A673 (cell line): ENCODE measurements at regions not wholly inside any gene's neighbourhood (a gene's known extent, or its start where the extent isn't known, plus 50 kb on each side); places are given as distances from the start of the nearest gene placed in this dataset.

Experiments used
- BruUV-seq: library from RNA; stranded (reverse); fragments of 400-500 nt; replicated peaks from 2 replicates; lab custom pipeline; 2021; lab: Mats Ljungman, UMichigan
- CTCF ChIA-PET: fragments of 300-600 bp; sonication (Branson Sonifier 250); formaldehyde crosslinking; loops from one replicate; lab custom pipeline; 2022; ENCODE audit warnings: antibody characterized with exemption; lab: Charles Lee
- POLR2A ChIA-PET: fragments of 300-600 bp; sonication (Branson Sonifier 250); formaldehyde crosslinking; loops from one replicate; lab custom pipeline; 2022; ENCODE audit warnings: antibody characterized with exemption; ENCODE audit not compliant: low non-redundant PET; lab: Charles Lee
- DNase-seq: peaks from one replicate; pipeline ENCODE4 v3.0.0-alpha.2; 2015; ENCODE audit warnings: low spot score
- H3K27ac ChIP-seq: fragments of 200-600 bp; sonication (generic); 2 replicates; pipeline ENCODE4 v1.5.1; 2016; ENCODE audit warnings: mixed run types, low read depth, mild to moderate bottlenecking, mixed read lengths, antibody characterized with exemption, low read length; ENCODE audit not compliant: poor library complexity, severe bottlenecking
- H3K27me3 ChIP-seq: fragments of 200-600 bp; sonication (generic); replicated peaks from 2 replicates; pipeline ENCODE4 v1.6.1; 2017; ENCODE audit warnings: mixed run types, low read depth, mild to moderate bottlenecking, mixed read lengths, antibody characterized with exemption, low read length; ENCODE audit not compliant: insufficient read depth, poor library complexity
- H3K36me3 ChIP-seq: fragments of 200-600 bp; sonication (generic); 2 replicates; pipeline ENCODE4 v1.6.1; 2016; ENCODE audit warnings: mixed run types, mild to moderate bottlenecking, mixed read lengths, antibody characterized with exemption, low read length; ENCODE audit not compliant: insufficient read depth, poor library complexity, severe bottlenecking
- H3K4me1 ChIP-seq: fragments of 200-600 bp; sonication (generic); 2 replicates; pipeline ENCODE4 v1.6.1; 2017; ENCODE audit warnings: mixed run types, mild to moderate bottlenecking, mixed read lengths, antibody characterized with exemption, low read length; ENCODE audit not compliant: insufficient read depth, poor library complexity, severe bottlenecking
- H3K4me3 ChIP-seq: fragments of 200-600 bp; sonication (generic); 2 replicates; pipeline ENCODE4 v1.5.1; 2016; ENCODE audit warnings: low read depth, mixed run types, mild to moderate bottlenecking, mixed read lengths, low read length; ENCODE audit not compliant: poor library complexity, severe bottlenecking
- H3K9me3 ChIP-seq: fragments of 200-600 bp; sonication (generic); 2 replicates; pipeline ENCODE4 v1.6.1; 2016; ENCODE audit warnings: mixed run types, low read depth, mild to moderate bottlenecking, mixed read lengths, antibody characterized with exemption, low read length; ENCODE audit not compliant: poor library complexity, severe bottlenecking
- CTCF ChIP-seq: fragments of 300-800, 200-600 bp; sonication (generic); conservative IDR thresholded peaks from 2 replicates; pipeline ENCODE4 v1.5.1; 2017; ENCODE audit warnings: low read depth, mild to moderate bottlenecking, antibody characterized with exemption, low read length, moderate library complexity, mixed read lengths
- EZH2 ChIP-seq: fragments of 200-600 bp; sonication (generic); IDR thresholded peaks from 2 replicates; pipeline ENCODE4 v1.6.1; 2017; ENCODE audit warnings: borderline replicate concordance, low read depth, mild to moderate bottlenecking, mixed read lengths, antibody characterized with exemption, low read length; ENCODE audit not compliant: poor library complexity, severe bottlenecking
- intact Hi-C: fragments of 100-400 bp; cut with micrococcal nuclease; formaldehyde crosslinking; loops from one replicate; pipeline ENCODE4 v1.10.0; 2022; ENCODE audit not compliant: unreplicated experiment

- H3K4me1 ChIP-seq: no peaks in the 10 kb centered on the region
- no peaks in the 10 kb centered on the region for H3K27me3 ChIP-seq
- H3K9me3 ChIP-seq: no peaks in the 10 kb centered on the region
- DNase-seq: no peak
- ChIA-PET CTCF (no interaction called here), POLR2A (no interaction called here)
- BruUV-seq: no TSS peak
- H3K27ac ChIP-seq: no peak overlapping the region
- TF ChIP-seq CTCF (no peak), EZH2 (no peak)
- H3K4me3 ChIP-seq: no peak overlapping the region
- intact Hi-C loops: no loop called here
- no peaks in the 10 kb centered on the region for H3K36me3 ChIP-seq
These were observed 121.6 kb downstream of the QRSL1 start for GRCh38 chr6:106750946-106751345.

GRCh38 chr6:106750142-106750918 lies 121.0 kb downstream of the QRSL1 start:
- BruUV-seq: no TSS peak
- TF ChIP-seq CTCF: no peak
- TF ChIP-seq EZH2: no peak
- H3K9me3 ChIP-seq: no peaks in the 10 kb centered on the region
- H3K4me3 ChIP-seq: no peak overlapping the region
- POLR2A ChIA-PET: no interaction called here
- no peaks in the 10 kb centered on the region for H3K36me3 ChIP-seq
- no peaks in the 10 kb centered on the region for H3K4me1 ChIP-seq
- no peaks in the 10 kb centered on the region for H3K27me3 ChIP-seq
- CTCF ChIA-PET: no interaction called here
- H3K27ac ChIP-seq: no peak overlapping the region
- intact Hi-C loops: no loop called here
- no peak for DNase-seq

GRCh38 chr6:106749609-106750008 lies 120.2 kb downstream of the QRSL1 start:
- Histone ChIP-seq H3K9me3 (no peaks in the 10 kb centered on the region), H3K36me3 (no peaks in the 10 kb centered on the region), H3K4me1 (no peaks in the 10 kb centered on the region), H3K27me3 (no peaks in the 10 kb centered on the region), H3K4me3 (no peak overlapping the region), H3K27ac (no peak overlapping the region)
- BruUV-seq: no TSS peak
- POLR2A ChIA-PET: no interaction called here
- TF ChIP-seq EZH2 (no peak), CTCF (no peak)
- intact Hi-C loops: no loop called here
- CTCF ChIA-PET: no interaction called here
- no peak for DNase-seq
